RWPE2 (cell line): ENCODE measurements at regions not wholly inside any gene's neighbourhood (a gene's known extent, or its start where the extent isn't known, plus 50 kb on each side); places are given as distances from the start of the nearest gene placed in this dataset.

Source experiments
- ATAC-seq: fragments of 200-7000 bp; cut with Tn5 transposase; 3 replicates; pipeline ENCODE4 v1.9.1; 2021; ENCODE audit warnings: low read depth
- DNase-seq: peaks from one replicate; pipeline ENCODE4 v3.0.0-alpha.2; 2020; ENCODE audit warnings: low spot score
- H3K27ac ChIP-seq: fragments of 450-650 bp; 2 replicates; pipeline ENCODE4 v1.5.1; 2017; ENCODE audit warnings: mild to moderate bottlenecking; ENCODE audit not compliant: poor library complexity, severe bottlenecking
- H3K27me3 ChIP-seq: fragments of 250-450 bp; sonication (Bioruptor Pico); 2 replicates; pipeline ENCODE4 v1.5.1; 2021; ENCODE audit warnings: mild to moderate bottlenecking, moderate library complexity; ENCODE audit not compliant: insufficient read depth, poor library complexity, severe bottlenecking
- H3K36me3 ChIP-seq: fragments of 250-450 bp; sonication (Bioruptor Pico); 2 replicates; pipeline ENCODE4 v1.5.1; 2020; ENCODE audit warnings: low read depth, mild to moderate bottlenecking, moderate library complexity
- H3K4me1 ChIP-seq: fragments of 250-450 bp; sonication (Bioruptor Pico); 2 replicates; pipeline ENCODE4 v1.5.1; 2021; ENCODE audit warnings: mild to moderate bottlenecking, moderate library complexity; ENCODE audit not compliant: insufficient read depth, poor library complexity, severe bottlenecking
- H3K4me3 ChIP-seq: fragments of 250-450 bp; sonication (Bioruptor Pico); 2 replicates; pipeline ENCODE4 v1.5.1; 2021; ENCODE audit warnings: mild to moderate bottlenecking, moderate library complexity; ENCODE audit not compliant: severe bottlenecking
- H3K9me3 ChIP-seq: fragments of 250-450 bp; sonication (Bioruptor Pico); 2 replicates; pipeline ENCODE4 v1.5.1; 2021; ENCODE audit warnings: mild to moderate bottlenecking, moderate library complexity; ENCODE audit not compliant: severe bottlenecking
- CTCF ChIP-seq: fragments of 450-650 bp; IDR thresholded peaks from one replicate; pipeline ENCODE4 v1.5.1; 2017; ENCODE audit warnings: mild to moderate bottlenecking, moderate library complexity; ENCODE audit not compliant: poor library complexity, severe bottlenecking

GRCh38 chr12:91662021-91662420 lies 479.4 kb upstream of the DCN start:
- H3K36me3 ChIP-seq, result no peaks in the 10 kb centered on the region
- no peak for DNase-seq
- no peak overlapping the region for H3K4me3 ChIP-seq
- no peak for ATAC-seq
- H3K9me3 ChIP-seq, result no peaks in the 10 kb centered on the region
- H3K4me1 ChIP-seq, result no peaks in the 10 kb centered on the region
- H3K27me3 ChIP-seq, result no peaks in the 10 kb centered on the region
- TF ChIP-seq CTCF, result no peak
- H3K27ac ChIP-seq, result no peak overlapping the region

DNA sequence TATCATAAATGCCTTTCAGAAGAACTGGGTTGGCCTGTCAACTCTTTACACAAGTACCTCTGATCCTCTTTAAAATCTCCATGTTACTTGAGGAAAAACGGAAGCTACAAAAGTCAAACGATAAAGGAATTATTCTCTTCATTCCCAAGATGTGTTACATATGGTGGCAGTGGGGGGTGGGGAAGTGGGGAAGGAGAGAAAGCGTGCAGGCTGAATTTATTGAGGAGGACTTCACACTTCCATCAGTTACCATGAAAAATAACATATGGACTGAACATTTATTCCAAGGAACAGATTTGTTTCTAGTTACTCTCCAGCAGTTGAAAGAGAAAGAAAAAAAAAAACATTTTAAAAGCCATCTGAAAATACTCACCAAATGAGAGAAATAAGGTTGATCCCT lies 474.4 kb upstream of the DCN start:
- H3K27ac ChIP-seq, result no peak overlapping the region
- no peak overlapping the region for H3K4me3 ChIP-seq
- H3K27me3 ChIP-seq, result no peaks in the 10 kb centered on the region
- H3K4me1 ChIP-seq, result no peaks in the 10 kb centered on the region
- H3K36me3 ChIP-seq, result no peaks in the 10 kb centered on the region
- no peak for ATAC-seq
- TF ChIP-seq CTCF, result no peak
- no peak for DNase-seq
- no peaks in the 10 kb centered on the region for H3K9me3 ChIP-seq

- Histone ChIP-seq H3K4me1 (no peaks in the 10 kb centered on the region), H3K27me3 (no peaks in the 10 kb centered on the region), H3K4me3 (no peak overlapping the region), H3K27ac (no peak overlapping the region), H3K9me3 (peaks cover 2% of the 10 kb centered on the region), H3K36me3 (no peaks in the 10 kb centered on the region)
- TF ChIP-seq CTCF, result no peak
- DNase-seq (no peak), ATAC-seq (no peak)
Observed at GRCh38 chr12:91655966-91656365, 473.3 kb upstream of the DCN start.

DNA sequence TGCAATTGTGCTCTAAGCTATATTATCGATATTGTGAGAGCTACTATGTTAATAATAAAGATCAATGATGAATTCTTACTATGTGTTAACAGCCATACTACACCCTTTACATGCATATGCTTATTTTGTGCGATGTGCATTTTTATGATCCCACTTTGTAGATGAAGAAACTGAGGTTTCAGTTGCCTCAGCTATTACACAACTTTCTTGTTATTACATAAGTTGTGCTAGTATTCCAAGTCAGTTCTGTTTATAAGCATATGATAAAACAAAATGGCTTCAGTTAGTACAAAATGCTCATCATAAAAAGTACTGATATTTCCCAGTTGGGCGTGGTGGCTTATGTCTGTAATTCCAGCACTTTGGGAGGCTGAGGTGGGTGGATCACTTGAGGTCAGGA lies 471.5 kb upstream of the DCN start:
- ATAC-seq, result no peak
- peaks cover 2% of the 10 kb centered on the region for H3K9me3 ChIP-seq
- H3K27me3 ChIP-seq, result no peaks in the 10 kb centered on the region

DNA sequence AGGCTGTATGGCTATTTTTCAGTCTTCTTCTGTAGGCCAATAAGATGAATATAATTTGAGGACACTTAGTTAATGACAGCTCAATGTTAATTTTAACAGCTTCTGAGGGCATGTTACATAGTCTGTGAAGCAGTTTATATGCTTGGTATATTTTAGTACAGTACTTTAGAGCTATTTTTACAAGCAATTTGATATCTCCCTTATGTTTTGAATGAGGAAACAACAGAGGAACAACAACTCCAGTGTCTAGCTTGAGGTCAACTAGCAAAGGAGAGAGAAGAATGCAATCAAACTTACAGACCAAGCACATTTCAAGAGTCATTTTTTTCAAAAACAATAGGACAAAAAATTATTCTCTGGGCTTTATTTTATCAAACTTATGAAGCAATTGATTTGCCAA lies 469.1 kb upstream of the DCN start:
- peaks cover 2% of the 10 kb centered on the region for H3K9me3 ChIP-seq
- no peak for DNase-seq
- no peaks in the 10 kb centered on the region for H3K27me3 ChIP-seq
- TF ChIP-seq CTCF, result no peak
- H3K36me3 ChIP-seq, result no peaks in the 10 kb centered on the region
- H3K4me1 ChIP-seq, result no peaks in the 10 kb centered on the region
- no peak overlapping the region for H3K4me3 ChIP-seq
- ATAC-seq, result no peak
- no peak overlapping the region for H3K27ac ChIP-seq

More for the DNA sequence above, 471.5 kb upstream of the DCN start:
- TF ChIP-seq CTCF, result no peak
- Histone ChIP-seq H3K27ac (no peak overlapping the region), H3K4me1 (no peaks in the 10 kb centered on the region), H3K36me3 (no peaks in the 10 kb centered on the region), H3K4me3 (no peak overlapping the region)
- no peak for DNase-seq
